ENCODE measurements at regions not wholly inside any gene's neighbourhood (a gene's known extent, or its start where the extent isn't known, plus 50 kb on each side); places are given as distances from the start of the nearest gene placed in this dataset.

DNA sequence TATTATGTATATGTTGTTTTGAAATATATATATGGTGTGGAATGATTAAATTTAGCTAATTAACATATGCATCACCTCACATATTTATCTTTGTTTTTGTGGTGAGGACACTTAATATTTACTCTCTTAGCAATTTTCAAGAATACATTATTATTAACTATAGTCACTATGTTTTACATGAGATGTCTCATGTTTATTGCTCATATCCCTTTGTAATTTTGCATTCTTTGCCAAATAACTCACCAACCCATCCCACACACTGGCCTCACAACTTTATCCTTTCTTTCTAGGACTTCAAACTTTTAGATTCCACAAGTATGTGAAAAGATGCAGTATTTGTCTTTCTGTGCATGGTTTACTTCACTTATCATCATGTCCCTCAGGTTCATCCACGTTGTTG is 950.2 kb upstream of the CADM2 start:
- TF ChIP-seq, protein P1, sequence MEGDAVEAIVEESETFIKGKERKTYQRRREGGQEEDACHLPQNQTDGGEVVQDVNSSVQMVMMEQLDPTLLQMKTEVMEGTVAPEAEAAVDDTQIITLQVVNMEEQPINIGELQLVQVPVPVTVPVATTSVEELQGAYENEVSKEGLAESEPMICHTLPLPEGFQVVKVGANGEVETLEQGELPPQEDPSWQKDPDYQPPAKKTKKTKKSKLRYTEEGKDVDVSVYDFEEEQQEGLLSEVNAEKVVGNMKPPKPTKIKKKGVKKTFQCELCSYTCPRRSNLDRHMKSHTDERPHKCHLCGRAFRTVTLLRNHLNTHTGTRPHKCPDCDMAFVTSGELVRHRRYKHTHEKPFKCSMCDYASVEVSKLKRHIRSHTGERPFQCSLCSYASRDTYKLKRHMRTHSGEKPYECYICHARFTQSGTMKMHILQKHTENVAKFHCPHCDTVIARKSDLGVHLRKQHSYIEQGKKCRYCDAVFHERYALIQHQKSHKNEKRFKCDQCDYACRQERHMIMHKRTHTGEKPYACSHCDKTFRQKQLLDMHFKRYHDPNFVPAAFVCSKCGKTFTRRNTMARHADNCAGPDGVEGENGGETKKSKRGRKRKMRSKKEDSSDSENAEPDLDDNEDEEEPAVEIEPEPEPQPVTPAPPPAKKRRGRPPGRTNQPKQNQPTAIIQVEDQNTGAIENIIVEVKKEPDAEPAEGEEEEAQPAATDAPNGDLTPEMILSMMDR (IDR thresholded peaks at IDR 0.05; ENCODE audit: low read length): no peak
- no peak for TF ChIP-seq EZH2phosphoT487 (IDR thresholded peaks at IDR 0.05; ENCODE audit: low read length)
- no peak for TF ChIP-seq EZH2 (optimal IDR thresholded peaks at IDR 0.05; ENCODE audit: low read depth, low read length)
